Chondrocyte (in vitro differentiated cells): ENCODE measurements at regions not wholly inside any gene's neighbourhood (a gene's known extent, or its start where the extent isn't known, plus 50 kb on each side); places are given as distances from the start of the nearest gene placed in this dataset.
A peak's percentile ranks its signal among the peaks of the same experiment; 100 is the strongest.

Experiments used
- DNase-seq: peaks from one replicate; pipeline ENCODE4 v3.0.0; 2021; ENCODE audit warnings: mixed read lengths, low spot score
- H3K27ac Mint-ChIP-seq: one replicate; pipeline ENCODE4 v1.8.0; 2021; ENCODE audit warnings: mild to moderate bottlenecking, moderate library complexity, mixed read lengths; ENCODE audit not compliant: unreplicated experiment
- H3K27me3 Mint-ChIP-seq: 2 replicates; pipeline ENCODE4 v1.8.0; 2021; ENCODE audit warnings: low read depth, mixed read lengths
- H3K36me3 Mint-ChIP-seq: 2 replicates; pipeline ENCODE4 v1.8.0; 2021; ENCODE audit warnings: low read depth, mixed read lengths
- H3K4me1 Mint-ChIP-seq: 2 replicates; pipeline ENCODE4 v1.8.0; 2021; ENCODE audit warnings: low read depth, mild to moderate bottlenecking, mixed read lengths
- H3K4me3 Mint-ChIP-seq: one replicate; pipeline ENCODE4 v1.8.0; 2021; ENCODE audit warnings: mild to moderate bottlenecking, moderate library complexity, mixed read lengths; ENCODE audit not compliant: unreplicated experiment
- H3K9me3 Mint-ChIP-seq: 2 replicates; pipeline ENCODE4 v1.8.0; 2021; ENCODE audit warnings: low read depth, mixed read lengths
- CTCF ChIP-seq: fragments of 200-600 bp; sonication (generic); IDR thresholded peaks from 2 replicates; pipeline ENCODE4 v1.5.0; 2021; ENCODE audit warnings: antibody characterized with exemption, mild to moderate bottlenecking, moderate library complexity

GRCh38 chr9:71626395-71626794 is 141.9 kb downstream of the CEMIP2 start:
- H3K27ac Mint-ChIP-seq, result no peak overlapping the region
- no peak for DNase-seq
- no peaks in the 10 kb centered on the region for H3K9me3 Mint-ChIP-seq
- no peaks in the 10 kb centered on the region for H3K4me1 Mint-ChIP-seq
- TF ChIP-seq CTCF, result no peak
- H3K27me3 Mint-ChIP-seq, result peaks cover 17% of the 10 kb centered on the region
- no peaks in the 10 kb centered on the region for H3K36me3 Mint-ChIP-seq
- H3K4me3 Mint-ChIP-seq, result no peak overlapping the region

- no peaks in the 10 kb centered on the region for H3K9me3 Mint-ChIP-seq
- no peak overlapping the region for H3K27ac Mint-ChIP-seq
- no peaks in the 10 kb centered on the region for H3K4me1 Mint-ChIP-seq
- H3K27me3 Mint-ChIP-seq, result peaks cover 17% of the 10 kb centered on the region
- peak; percentile 37 for TF ChIP-seq CTCF
- no peak overlapping the region for H3K4me3 Mint-ChIP-seq
- H3K36me3 Mint-ChIP-seq, result no peaks in the 10 kb centered on the region
- no peak for DNase-seq
Observed at GRCh38 chr9:71624728-71625127, 143.6 kb downstream of the CEMIP2 start.

- Mint-ChIP-seq H3K4me1 (no peaks in the 10 kb centered on the region), H3K4me3 (no peak overlapping the region), H3K27ac (no peak overlapping the region), H3K9me3 (peaks cover 14% of the 10 kb centered on the region), H3K36me3 (no peaks in the 10 kb centered on the region), H3K27me3 (peaks cover 14% of the 10 kb centered on the region)
- DNase-seq, result no peak
- TF ChIP-seq CTCF, result no peak
Observed at GRCh38 chr9:71620746-71621145, 147.6 kb downstream of the CEMIP2 start.

GRCh38 chr9:71620331-71620730 is 148.0 kb downstream of the CEMIP2 start:
- H3K27ac Mint-ChIP-seq, result no peak overlapping the region
- no peaks in the 10 kb centered on the region for H3K36me3 Mint-ChIP-seq
- no peak overlapping the region for H3K4me3 Mint-ChIP-seq
- peaks cover 14% of the 10 kb centered on the region for H3K9me3 Mint-ChIP-seq
- TF ChIP-seq CTCF, result no peak
- no peak for DNase-seq
- H3K4me1 Mint-ChIP-seq, result no peaks in the 10 kb centered on the region
- peaks cover 14% of the 10 kb centered on the region for H3K27me3 Mint-ChIP-seq

- no peaks in the 10 kb centered on the region for H3K36me3 Mint-ChIP-seq
- H3K27ac Mint-ChIP-seq, result no peak overlapping the region
- no peaks in the 10 kb centered on the region for H3K4me1 Mint-ChIP-seq
- DNase-seq, result no peak
- H3K9me3 Mint-ChIP-seq, result peaks cover 14% of the 10 kb centered on the region
- H3K27me3 Mint-ChIP-seq, result peaks cover 14% of the 10 kb centered on the region
- H3K4me3 Mint-ChIP-seq, result no peak overlapping the region
- no peak for TF ChIP-seq CTCF
Observed at GRCh38 chr9:71619926-71620325, 148.4 kb downstream of the CEMIP2 start.
